Retinal pigment epithelial cell (primary cell): ENCODE measurements at regions not wholly inside any gene's neighbourhood (a gene's known extent, or its start where the extent isn't known, plus 50 kb on each side); places are given as distances from the start of the nearest gene placed in this dataset.

Experiments
- DNase-seq: peaks from one replicate; pipeline ENCODE4 v3.0.0-alpha.2; 2010; ENCODE audit warnings: low read depth
- H3K4me3 ChIP-seq: 2 replicates; pipeline ENCODE4 v1.5.1; 2011; ENCODE audit warnings: mild to moderate bottlenecking, low read length, control low read depth, moderate library complexity
- TF ChIP-seq, protein P1 (sequence below): conservative IDR thresholded peaks from 2 replicates; pipeline ENCODE4 v1.5.1; 2011; ENCODE audit warnings: low read depth, low read length, control low read depth, inconsistent platforms

- TF ChIP-seq, protein P1, sequence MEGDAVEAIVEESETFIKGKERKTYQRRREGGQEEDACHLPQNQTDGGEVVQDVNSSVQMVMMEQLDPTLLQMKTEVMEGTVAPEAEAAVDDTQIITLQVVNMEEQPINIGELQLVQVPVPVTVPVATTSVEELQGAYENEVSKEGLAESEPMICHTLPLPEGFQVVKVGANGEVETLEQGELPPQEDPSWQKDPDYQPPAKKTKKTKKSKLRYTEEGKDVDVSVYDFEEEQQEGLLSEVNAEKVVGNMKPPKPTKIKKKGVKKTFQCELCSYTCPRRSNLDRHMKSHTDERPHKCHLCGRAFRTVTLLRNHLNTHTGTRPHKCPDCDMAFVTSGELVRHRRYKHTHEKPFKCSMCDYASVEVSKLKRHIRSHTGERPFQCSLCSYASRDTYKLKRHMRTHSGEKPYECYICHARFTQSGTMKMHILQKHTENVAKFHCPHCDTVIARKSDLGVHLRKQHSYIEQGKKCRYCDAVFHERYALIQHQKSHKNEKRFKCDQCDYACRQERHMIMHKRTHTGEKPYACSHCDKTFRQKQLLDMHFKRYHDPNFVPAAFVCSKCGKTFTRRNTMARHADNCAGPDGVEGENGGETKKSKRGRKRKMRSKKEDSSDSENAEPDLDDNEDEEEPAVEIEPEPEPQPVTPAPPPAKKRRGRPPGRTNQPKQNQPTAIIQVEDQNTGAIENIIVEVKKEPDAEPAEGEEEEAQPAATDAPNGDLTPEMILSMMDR = no peak
- DNase-seq = no peak
- H3K4me3 ChIP-seq = no peak overlapping the region
Observed at GRCh38 chr5:143550986-143551630, 147.6 kb upstream of the NR3C1 start.

GRCh38 chr5:143547342-143547741 is 143.9 kb upstream of the NR3C1 start:
- TF ChIP-seq, protein P1 = no peak
- H3K4me3 ChIP-seq = no peak overlapping the region
- DNase-seq = no peak

DNA sequence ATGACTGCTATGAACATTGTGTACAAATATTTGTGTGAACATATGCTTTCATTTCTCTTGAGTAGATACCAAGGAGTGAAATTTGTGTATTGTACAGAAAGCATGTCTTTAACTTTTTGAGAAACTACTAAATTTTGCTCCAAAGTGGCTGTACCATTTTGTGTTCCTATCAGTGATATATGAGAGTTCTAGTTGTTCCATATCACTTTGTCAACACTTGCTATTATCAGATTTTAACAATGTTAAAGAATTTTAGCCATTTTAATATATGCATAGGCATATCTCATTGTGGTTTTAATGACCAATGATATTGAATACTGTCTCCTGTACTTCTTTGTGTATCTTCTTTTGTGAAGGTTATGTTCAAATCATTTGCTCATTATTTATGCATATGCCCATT is 142.9 kb upstream of the NR3C1 start:
- no peak for DNase-seq
- no peak overlapping the region for H3K4me3 ChIP-seq
- TF ChIP-seq, protein P1 = no peak

DNA sequence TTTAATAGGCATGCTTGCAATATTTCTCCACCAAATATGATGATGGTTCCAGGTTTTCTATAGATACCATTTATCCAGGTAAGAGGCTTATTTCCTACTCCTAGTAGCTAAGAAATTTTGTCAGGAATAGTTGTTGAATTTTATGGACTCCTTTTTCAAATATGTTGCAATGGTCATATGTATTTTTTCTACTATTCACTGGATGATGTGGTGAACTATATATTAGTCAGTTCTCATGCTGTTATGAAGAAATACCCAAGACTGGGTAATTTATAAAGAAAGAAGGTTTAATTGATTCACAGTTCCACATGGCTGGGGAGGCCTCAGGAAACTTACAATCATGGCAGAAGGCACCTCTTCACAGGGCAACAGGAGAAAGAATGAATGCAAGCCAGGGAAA is 141.1 kb upstream of the NR3C1 start:
- no peak overlapping the region for H3K4me3 ChIP-seq
- DNase-seq = no peak
- TF ChIP-seq, protein P1 = no peak

- DNase-seq = no peak
- TF ChIP-seq, protein P1 = no peak
- no peak overlapping the region for H3K4me3 ChIP-seq
Observed at GRCh38 chr5:143543358-143544255, 140.1 kb upstream of the NR3C1 start.

DNA sequence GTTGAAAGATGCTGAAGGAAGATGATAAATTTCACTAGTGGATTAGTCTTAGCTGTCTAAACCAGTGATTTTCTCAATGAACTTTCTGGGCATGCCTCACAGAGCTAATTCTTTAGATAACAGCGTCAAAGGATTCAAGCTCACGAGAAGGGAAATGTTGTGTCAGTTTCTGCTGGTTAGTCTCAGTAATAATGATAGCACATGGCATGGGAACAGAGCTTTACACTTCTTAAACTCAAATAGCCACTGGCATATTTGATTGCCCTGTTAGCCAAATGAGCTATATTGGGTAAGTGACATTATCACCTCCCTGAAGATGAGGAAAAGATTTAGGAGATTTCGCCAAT is 139.3 kb upstream of the NR3C1 start:
- H3K4me3 ChIP-seq = no peak overlapping the region
- TF ChIP-seq, protein P1 = no peak
- DNase-seq = no peak
